ENCODE measurements at regions not wholly inside any gene's neighbourhood (a gene's known extent, or its start where the extent isn't known, plus 50 kb on each side); places are given as distances from the start of the nearest gene placed in this dataset.

GRCh38 chr9:29004988-29005387 is 1431.7 kb upstream of the C9orf72 start:
- H3K27me3 ChIP-seq (ENCODE audit: low read depth) = no peaks in the 10 kb centered on the region
- DNase-seq = no peak
- H3K36me3 ChIP-seq = no peaks in the 10 kb centered on the region
- no peak overlapping the region for H3K4me3 ChIP-seq
- H3K4me1 ChIP-seq = no peaks in the 10 kb centered on the region
- H3K9me3 ChIP-seq (replicated peaks) = peaks cover 4% of the 10 kb centered on the region
- TF ChIP-seq CTCF (IDR thresholded peaks at IDR 0.05; ENCODE audit: borderline replicate concordance) = no peak
- intact Hi-C loops (cut with micrococcal nuclease) = no loop called here
- no peak overlapping the region for H3K27ac ChIP-seq (replicated peaks)

- Histone ChIP-seq H3K4me1 (no peaks in the 10 kb centered on the region), H3K36me3 (no peaks in the 10 kb centered on the region), H3K27ac (replicated peaks) (no peak overlapping the region), H3K4me3 (no peak overlapping the region), H3K27me3 (ENCODE audit: low read depth) (no peaks in the 10 kb centered on the region), H3K9me3 (replicated peaks) (peaks cover 6% of the 10 kb centered on the region)
- TF ChIP-seq CTCF (IDR thresholded peaks at IDR 0.05; ENCODE audit: borderline replicate concordance) = no peak
- no peak for DNase-seq
- intact Hi-C loops (cut with micrococcal nuclease) = no loop called here
These were observed 1433.3 kb upstream of the C9orf72 start for GRCh38 chr9:29006628-29007027.

GRCh38 chr9:29012911-29013310 is 1439.6 kb upstream of the C9orf72 start:
- Histone ChIP-seq H3K4me1 (no peaks in the 10 kb centered on the region), H3K9me3 (replicated peaks) (peaks cover 10% of the 10 kb centered on the region), H3K36me3 (no peaks in the 10 kb centered on the region), H3K27me3 (ENCODE audit: low read depth) (no peaks in the 10 kb centered on the region), H3K27ac (replicated peaks) (no peak overlapping the region), H3K4me3 (no peak overlapping the region)
- TF ChIP-seq CTCF (IDR thresholded peaks at IDR 0.05; ENCODE audit: borderline replicate concordance) = no peak
- intact Hi-C loops (cut with micrococcal nuclease) = no loop called here
- DNase-seq = no peak

GRCh38 chr9:29021632-29022031 is 1448.4 kb upstream of the C9orf72 start:
- Histone ChIP-seq H3K36me3 (no peaks in the 10 kb centered on the region), H3K9me3 (replicated peaks) (no peaks in the 10 kb centered on the region), H3K27me3 (ENCODE audit: low read depth) (no peaks in the 10 kb centered on the region), H3K27ac (replicated peaks) (no peak overlapping the region), H3K4me3 (no peak overlapping the region), H3K4me1 (no peaks in the 10 kb centered on the region)
- no peak for TF ChIP-seq CTCF (IDR thresholded peaks at IDR 0.05; ENCODE audit: borderline replicate concordance)
- no peak for DNase-seq
- intact Hi-C loops (cut with micrococcal nuclease) = no loop called here

- TF ChIP-seq CTCF (IDR thresholded peaks at IDR 0.05; ENCODE audit: borderline replicate concordance) = no peak
- Histone ChIP-seq H3K9me3 (replicated peaks) (no peaks in the 10 kb centered on the region), H3K36me3 (no peaks in the 10 kb centered on the region), H3K4me1 (no peaks in the 10 kb centered on the region), H3K27ac (replicated peaks) (no peak overlapping the region), H3K27me3 (ENCODE audit: low read depth) (no peaks in the 10 kb centered on the region), H3K4me3 (no peak overlapping the region)
- no peak for DNase-seq
- intact Hi-C loops (cut with micrococcal nuclease) = no loop called here
These were observed 1465.1 kb upstream of the C9orf72 start for GRCh38 chr9:29038332-29038731.

GRCh38 chr9:29039258-29039657 is 1466.0 kb upstream of the C9orf72 start:
- no peak for TF ChIP-seq CTCF (IDR thresholded peaks at IDR 0.05; ENCODE audit: borderline replicate concordance)
- Histone ChIP-seq H3K27ac (replicated peaks) (no peak overlapping the region), H3K9me3 (replicated peaks) (no peaks in the 10 kb centered on the region), H3K36me3 (no peaks in the 10 kb centered on the region), H3K27me3 (ENCODE audit: low read depth) (no peaks in the 10 kb centered on the region), H3K4me3 (no peak overlapping the region), H3K4me1 (no peaks in the 10 kb centered on the region)
- intact Hi-C loops (cut with micrococcal nuclease) = no loop called here
- no peak for DNase-seq

Measured in left ventricle myocardium inferior (tissue), 1 donor.